Smooth muscle cell of the brain vasculature (primary cell): ENCODE measurements at regions not wholly inside any gene's neighbourhood (a gene's known extent, or its start where the extent isn't known, plus 50 kb on each side); places are given as distances from the start of the nearest gene placed in this dataset.

Source experiments
- DNase-seq: peaks from one replicate; pipeline ENCODE4 v3.0.0-alpha.2; 2012; ENCODE audit warnings: low read depth, low spot score

GRCh38 chr11:95389427-95389826, 158.4 kb upstream of the SESN3 start:
- no peak for DNase-seq

GRCh38 chr11:95388086-95388485, 157.1 kb upstream of the SESN3 start:
- no peak for DNase-seq

GRCh38 chr11:95387325-95387724, 156.3 kb upstream of the SESN3 start:
- DNase-seq = no peak

- no peak for DNase-seq
These were observed 154.6 kb upstream of the SESN3 start for GRCh38 chr11:95385577-95385976.

GRCh38 chr11:95379479-95379878, 148.5 kb upstream of the SESN3 start:
- no peak for DNase-seq

- DNase-seq = no peak
These were observed 147.8 kb upstream of the SESN3 start for GRCh38 chr11:95378789-95379188.

GRCh38 chr11:95378111-95378510, 147.1 kb upstream of the SESN3 start:
- DNase-seq = no peak

GRCh38 chr11:95375886-95376285, 144.9 kb upstream of the SESN3 start:
- DNase-seq = peak; percentile 94

- DNase-seq = no peak
These were observed 144.4 kb upstream of the SESN3 start for GRCh38 chr11:95375451-95375850.

GRCh38 chr11:95374105-95374504, 143.1 kb upstream of the SESN3 start:
- DNase-seq = no peak

- DNase-seq = no peak
These were observed 142.2 kb upstream of the SESN3 start for GRCh38 chr11:95373241-95373640.

- DNase-seq = no peak
These were observed 141.2 kb upstream of the SESN3 start for GRCh38 chr11:95372097-95372656.

GRCh38 chr11:95371153-95371552, 140.2 kb upstream of the SESN3 start:
- DNase-seq = no peak

GRCh38 chr11:95367726-95368125, 136.7 kb upstream of the SESN3 start:
- DNase-seq = no peak

GRCh38 chr11:95365348-95365747, 134.3 kb upstream of the SESN3 start:
- no peak for DNase-seq

- DNase-seq = no peak
These were observed 133.6 kb upstream of the SESN3 start for GRCh38 chr11:95364324-95365295.

- no peak for DNase-seq
These were observed 132.7 kb upstream of the SESN3 start for GRCh38 chr11:95363708-95364107.

- no peak for DNase-seq
These were observed 132.2 kb upstream of the SESN3 start for GRCh38 chr11:95363164-95363563.

- no peak for DNase-seq
These were observed 130.2 kb upstream of the SESN3 start for GRCh38 chr11:95361180-95361579.

GRCh38 chr11:95360377-95361075, 129.5 kb upstream of the SESN3 start:
- DNase-seq = no peak

- no peak for DNase-seq
These were observed 128.8 kb upstream of the SESN3 start for GRCh38 chr11:95359756-95360155.

GRCh38 chr11:95359341-95359663, 128.3 kb upstream of the SESN3 start:
- no peak for DNase-seq
